ACHN (cell line): ENCODE measurements at regions not wholly inside any gene's neighbourhood (a gene's known extent, or its start where the extent isn't known, plus 50 kb on each side); places are given as distances from the start of the nearest gene placed in this dataset.
"Not testable (repeated sequence)": the region's sequence is repeated elsewhere in the genome, so short reads cannot be mapped to it uniquely, and the experiment has no call there.

ENCODE experiments used
- DNase-seq: peaks from one replicate; pipeline ENCODE4 v3.0.0-alpha.2; 2015
- in situ Hi-C: cut with HindIII; loops from 2 replicates; pipeline ENCODE4 v1.10.0; 2017; ENCODE audit warnings: low sequenced_read_pairs, low pct_ligation_motif_present, low pct_unique_long_range_greater_than_20kb

GRCh38 chr22:47354668-47355387 lies 592.4 kb downstream of the TBC1D22A start:
- in situ Hi-C loops: no loop called here
- no peak for DNase-seq

GRCh38 chr22:47352920-47353700 lies 590.7 kb downstream of the TBC1D22A start:
- in situ Hi-C loops: no loop called here
- DNase-seq: no peak

GRCh38 chr22:47351836-47352579 lies 589.6 kb downstream of the TBC1D22A start:
- in situ Hi-C loops: no loop called here
- DNase-seq: no peak

- DNase-seq, in situ Hi-C loops: not testable (repeated sequence)
These were observed 583.8 kb downstream of the TBC1D22A start for GRCh38 chr22:47346287-47346686.

GRCh38 chr22:47345025-47345424 lies 582.6 kb downstream of the TBC1D22A start:
- no peak for DNase-seq
- in situ Hi-C loops: no loop called here

DNA sequence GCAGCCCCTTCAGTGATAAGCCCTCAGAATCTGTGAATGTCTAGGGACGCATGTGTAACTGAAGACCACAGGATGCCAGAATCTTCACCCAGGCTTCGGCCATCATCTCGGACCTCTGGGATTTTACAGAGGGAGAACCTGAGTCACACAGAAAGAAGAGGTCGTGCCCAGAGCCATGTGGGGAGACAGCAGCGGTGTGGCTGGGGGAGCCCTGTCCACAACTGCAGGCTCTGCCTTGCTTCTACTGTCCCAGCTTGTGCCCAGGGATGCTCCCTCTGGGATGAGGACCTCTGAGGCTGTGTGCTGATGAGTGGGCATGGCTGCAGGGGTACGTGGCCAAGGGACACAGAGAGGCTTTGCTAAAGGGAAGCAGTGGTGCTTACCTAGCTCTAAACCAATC lies 582.0 kb downstream of the TBC1D22A start:
- no peak for DNase-seq

DNA sequence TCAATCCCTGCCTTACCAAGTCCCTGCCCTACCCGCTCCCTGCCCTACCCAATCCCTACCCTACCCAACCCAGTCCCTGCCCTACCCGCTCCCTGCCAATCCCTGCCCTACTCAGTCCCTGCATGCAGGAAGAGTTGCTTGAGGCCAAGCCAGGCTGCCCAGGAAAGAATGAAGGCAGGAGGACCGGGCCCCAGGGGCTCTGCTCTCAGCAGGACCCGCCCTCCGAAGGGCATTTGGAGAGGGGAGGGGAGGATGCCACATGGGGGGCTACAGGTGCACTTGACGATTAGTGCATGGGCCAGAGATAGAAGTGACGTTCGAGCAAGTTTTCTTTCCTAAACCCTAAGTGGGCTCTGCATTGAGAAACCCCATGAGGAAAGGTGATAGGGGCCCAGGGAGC lies 581.2 kb downstream of the TBC1D22A start:
- no peak for DNase-seq
- in situ Hi-C loops: no loop called here

More for the DNA sequence above, 582.0 kb downstream of the TBC1D22A start:
- in situ Hi-C loops: no loop called here

GRCh38 chr22:47342446-47342845 lies 580.0 kb downstream of the TBC1D22A start:
- DNase-seq: no peak
- in situ Hi-C loops: no loop called here

- in situ Hi-C loops: no loop called here
- no peak for DNase-seq
These were observed 579.0 kb downstream of the TBC1D22A start for GRCh38 chr22:47341464-47341863.

GRCh38 chr22:47340851-47341436 lies 578.5 kb downstream of the TBC1D22A start:
- in situ Hi-C loops: no loop called here
- DNase-seq: no peak

DNA sequence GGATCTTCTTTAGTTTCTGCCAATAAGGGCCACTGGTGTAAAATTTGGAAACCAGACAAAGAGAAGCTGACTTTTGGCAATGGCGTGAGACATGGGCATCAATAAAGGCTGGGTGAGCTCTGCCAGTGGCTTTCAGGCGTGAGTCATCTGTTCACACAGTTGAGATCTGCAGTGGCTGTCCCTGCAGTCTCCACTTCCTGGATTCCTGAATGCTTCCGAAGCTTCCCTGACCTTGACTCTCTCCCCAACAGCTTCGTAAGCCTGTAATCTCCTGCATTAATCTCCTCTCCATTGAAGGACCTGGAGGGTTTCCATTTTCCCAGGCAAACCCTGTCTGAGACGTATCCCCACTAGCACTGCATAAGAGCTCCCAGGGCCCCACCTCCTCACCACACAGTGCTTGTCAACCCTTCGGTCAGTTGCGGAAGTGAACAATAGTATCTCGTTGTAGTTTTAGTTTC lies 574.7 kb downstream of the TBC1D22A start:
- in situ Hi-C loops: no loop called here
- peak; percentile 6 for DNase-seq

GRCh38 chr22:47335958-47336357 lies 573.5 kb downstream of the TBC1D22A start:
- DNase-seq: no peak
- in situ Hi-C loops: no loop called here

DNA sequence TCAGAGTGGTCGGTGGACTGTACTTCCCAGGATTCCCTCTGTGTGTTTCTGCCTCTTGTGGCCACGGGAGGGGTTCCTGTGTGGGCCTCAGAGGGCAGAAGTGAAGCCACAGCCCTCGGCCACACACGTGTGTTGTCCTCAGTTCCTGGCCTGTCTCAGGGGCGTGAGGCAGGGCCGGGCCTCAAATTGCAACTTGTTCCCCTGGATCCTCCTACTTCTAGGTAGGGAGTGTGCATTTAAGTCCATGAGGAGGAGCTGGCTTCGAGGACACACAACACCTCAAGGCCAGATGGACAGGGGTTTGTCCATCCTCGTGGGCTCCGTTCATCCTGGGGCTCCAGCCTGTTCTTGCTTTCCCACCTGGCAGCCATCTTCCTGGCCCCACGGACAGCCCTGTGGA lies 573.0 kb downstream of the TBC1D22A start:
- in situ Hi-C loops: no loop called here
- no peak for DNase-seq

- no peak for DNase-seq
- in situ Hi-C loops: no loop called here
These were observed 572.2 kb downstream of the TBC1D22A start for GRCh38 chr22:47334601-47335000.

DNA sequence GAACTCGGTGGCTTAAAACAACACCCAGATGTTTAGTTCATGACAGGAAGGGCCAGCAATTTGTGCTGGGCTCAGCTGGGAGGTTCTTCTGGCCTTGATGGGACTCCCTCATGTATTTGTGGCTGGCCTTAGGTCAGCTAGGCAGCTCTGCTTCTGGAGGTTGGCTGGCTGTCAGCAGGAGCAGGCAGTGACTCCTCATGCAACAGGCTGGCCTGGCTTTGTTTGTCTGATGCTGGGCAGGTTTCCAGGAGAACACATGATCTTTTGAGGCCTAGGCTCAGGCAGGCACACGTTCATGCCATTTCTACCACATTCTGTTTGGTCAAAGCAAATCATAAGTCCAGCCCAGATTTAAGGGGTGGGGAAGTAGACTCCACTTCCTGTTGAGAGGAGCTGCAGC lies 571.2 kb downstream of the TBC1D22A start:
- peak; percentile 20 for DNase-seq
- in situ Hi-C loops: no loop called here

DNA sequence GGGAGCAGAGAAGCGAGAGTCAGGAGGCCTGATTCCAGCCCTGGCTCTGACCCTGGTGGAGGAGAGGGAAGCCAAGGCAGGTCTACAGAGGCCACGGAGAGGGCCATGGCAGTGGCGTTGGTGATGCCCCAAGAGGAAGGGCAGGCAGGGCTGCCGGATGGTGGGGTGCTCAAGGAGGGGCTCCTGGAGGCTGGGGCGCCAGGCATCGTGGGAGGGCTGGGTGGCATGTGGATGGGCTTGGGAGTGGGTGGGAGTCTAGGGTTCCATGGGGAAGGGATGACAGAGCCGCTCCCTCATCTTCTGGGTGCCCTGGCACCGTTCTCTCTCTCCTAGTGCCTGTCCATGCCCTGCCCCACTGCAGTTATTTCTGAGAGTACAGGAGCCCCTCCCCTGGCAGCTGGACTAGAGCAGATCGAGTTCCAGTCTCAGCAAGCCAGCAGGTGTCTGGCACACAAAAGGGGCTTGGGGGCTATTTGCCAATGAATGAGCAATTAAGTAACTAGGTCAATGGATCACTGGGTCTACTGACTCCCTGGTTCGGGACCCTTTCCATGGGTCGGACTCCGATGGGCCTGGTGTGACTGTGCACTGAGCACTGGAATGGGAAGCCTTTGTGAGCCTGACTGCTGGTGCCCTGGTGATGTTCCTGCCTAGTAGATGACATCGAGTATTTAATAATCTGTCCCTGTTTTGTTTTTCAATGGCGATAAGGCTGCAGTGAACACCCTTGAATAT lies 570.0 kb downstream of the TBC1D22A start:
- DNase-seq: no peak
- in situ Hi-C loops: no loop called here

DNA sequence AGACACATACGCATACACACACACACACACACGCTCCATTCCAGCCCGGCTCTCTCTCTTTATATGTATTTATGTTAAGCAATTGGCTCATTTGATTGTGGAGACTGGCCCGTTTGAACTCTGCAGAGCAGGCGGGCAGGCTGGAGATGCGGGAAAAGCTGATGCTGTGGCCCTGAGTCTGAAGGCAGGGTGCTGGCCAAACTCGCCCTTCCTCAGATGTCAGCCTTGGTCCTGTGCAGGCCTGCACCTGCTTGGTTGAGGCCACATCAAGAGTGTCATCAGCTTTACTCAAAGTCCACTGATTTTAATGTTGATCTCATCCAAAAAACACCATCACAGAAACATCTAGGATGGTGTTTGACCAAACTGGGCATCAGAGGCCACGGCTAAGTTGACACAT lies 569.3 kb downstream of the TBC1D22A start:
- no peak for DNase-seq
- in situ Hi-C loops: no loop called here
